Choroid plexus epithelial cell (primary cell): ENCODE measurements at regions not wholly inside any gene's neighbourhood (a gene's known extent, or its start where the extent isn't known, plus 50 kb on each side); places are given as distances from the start of the nearest gene placed in this dataset.

Source experiments
- DNase-seq: peaks from one replicate; pipeline ENCODE4 v3.0.0-alpha.2; 2010; ENCODE audit warnings: low read depth
- H3K4me3 ChIP-seq: 2 replicates; pipeline ENCODE4 v1.5.1; 2011; ENCODE audit warnings: low read depth, mild to moderate bottlenecking, control low read depth, low read length, moderate library complexity
- CTCF ChIP-seq: conservative IDR thresholded peaks from 2 replicates; pipeline ENCODE4 v1.5.1; 2011; ENCODE audit warnings: low read depth, mild to moderate bottlenecking, control low read depth, inconsistent platforms, low read length, moderate library complexity

GRCh38 chr18:69109686-69110085 lies 291.0 kb upstream of the DOK6 start:
- DNase-seq = peak; percentile 33
- H3K4me3 ChIP-seq = no peak overlapping the region
- TF ChIP-seq CTCF = no peak

- TF ChIP-seq CTCF = no peak
- no peak for DNase-seq
- H3K4me3 ChIP-seq = no peak overlapping the region
Observed at GRCh38 chr18:69120833-69121232, 279.9 kb upstream of the DOK6 start.

- H3K4me3 ChIP-seq = no peak overlapping the region
- DNase-seq = no peak
- TF ChIP-seq CTCF = no peak
Observed at GRCh38 chr18:69123421-69123820, 277.3 kb upstream of the DOK6 start.

- no peak for TF ChIP-seq CTCF
- no peak for DNase-seq
Observed at GRCh38 chr18:69127873-69128500, 272.7 kb upstream of the DOK6 start.

GRCh38 chr18:69128566-69128965 lies 272.1 kb upstream of the DOK6 start:
- no peak for TF ChIP-seq CTCF
- DNase-seq = no peak
- no peak overlapping the region for H3K4me3 ChIP-seq

More at GRCh38 chr18:69127873-69128500, 272.7 kb upstream of the DOK6 start:
- no peak overlapping the region for H3K4me3 ChIP-seq

- DNase-seq = no peak
- TF ChIP-seq CTCF = no peak
- H3K4me3 ChIP-seq = no peak overlapping the region
Observed at GRCh38 chr18:69128978-69129377, 271.7 kb upstream of the DOK6 start.

- TF ChIP-seq CTCF = no peak
- DNase-seq = no peak
- H3K4me3 ChIP-seq = no peak overlapping the region
Observed at GRCh38 chr18:69138088-69138487, 262.6 kb upstream of the DOK6 start.
